T-helper 1 cell treated with Interleukin-12 subunit alpha and Interleukin-12 subunit beta and Interleukin-4 antibody, amounts not matched to agents 30 ng/mL and 1 ng/mL, for 36 hours (primary cell): ENCODE measurements at regions not wholly inside any gene's neighbourhood (a gene's known extent, or its start where the extent isn't known, plus 50 kb on each side); places are given as distances from the start of the nearest gene placed in this dataset.

Source experiments
- intact Hi-C: fragments of 100-400 bp; cut with micrococcal nuclease; formaldehyde crosslinking; loops from one replicate; pipeline ENCODE4 v1.15.1; 2024

DNA sequence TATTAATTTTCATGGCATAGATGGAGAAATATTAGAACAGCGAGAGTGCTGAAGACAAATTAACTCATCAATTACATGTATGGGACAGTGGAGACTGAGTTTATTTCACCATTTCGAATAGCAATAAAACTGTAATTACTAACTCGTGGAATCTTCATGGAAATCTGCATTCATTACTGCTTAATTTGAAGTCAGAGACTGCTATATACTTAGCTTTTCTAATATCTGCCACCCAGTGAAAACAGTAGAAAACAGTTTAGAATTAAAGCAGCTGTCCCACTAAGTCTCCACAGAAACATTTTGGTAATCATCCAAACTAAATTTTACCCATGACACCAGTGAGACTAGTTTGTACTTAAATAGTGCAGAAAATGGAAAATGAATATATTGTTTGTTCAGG is 56.8 kb downstream of the IZUMO3 start:
- intact Hi-C loops = no loop called here

DNA sequence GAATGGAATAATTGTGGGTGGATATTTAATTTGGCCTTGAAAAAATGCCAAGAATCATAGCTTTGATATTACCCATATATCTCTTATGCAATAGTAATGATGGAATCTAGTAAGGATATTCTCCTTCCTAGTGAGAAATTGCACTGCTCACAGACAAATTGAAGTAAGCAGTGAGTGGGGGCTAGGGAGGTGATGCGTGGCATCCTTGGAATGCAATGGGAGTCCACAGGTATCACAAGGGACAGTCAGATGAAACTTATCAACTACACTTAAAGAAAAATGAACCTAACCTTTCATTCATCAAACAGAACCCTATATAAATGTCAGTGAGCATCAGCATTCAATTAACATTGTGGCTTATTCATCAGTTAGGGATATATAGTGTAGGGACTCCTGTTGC is 57.8 kb downstream of the IZUMO3 start:
- intact Hi-C loops = no loop called here

DNA sequence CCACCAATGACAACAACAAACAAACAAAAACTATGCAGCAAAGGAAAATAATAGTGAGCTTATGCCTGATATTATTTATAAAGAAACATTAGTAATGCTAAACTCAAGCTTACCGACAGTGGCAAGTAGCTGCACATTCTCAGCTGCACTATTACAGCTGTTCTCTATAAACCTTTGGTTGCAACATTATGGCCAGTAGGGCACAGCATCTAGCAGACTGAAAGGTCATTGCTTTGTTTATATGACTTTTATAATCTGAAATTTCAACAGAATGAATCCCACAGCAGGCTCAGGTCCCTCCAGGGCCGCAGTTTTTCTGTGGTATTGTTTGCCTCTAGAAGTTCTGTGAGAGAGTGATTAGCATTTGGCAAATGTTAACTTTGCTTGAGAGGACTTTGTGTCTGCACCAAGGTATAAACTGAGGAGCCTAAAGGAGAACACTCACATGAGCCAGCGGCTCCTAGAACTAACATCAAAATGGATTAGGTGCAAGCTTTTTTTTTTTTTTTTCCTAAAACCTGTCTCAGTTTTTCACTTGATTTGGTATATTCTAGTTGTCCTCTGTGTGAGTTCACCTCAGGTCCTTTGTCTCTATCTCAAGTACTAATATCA is 58.3 kb downstream of the IZUMO3 start:
- intact Hi-C loops = no loop called here

DNA sequence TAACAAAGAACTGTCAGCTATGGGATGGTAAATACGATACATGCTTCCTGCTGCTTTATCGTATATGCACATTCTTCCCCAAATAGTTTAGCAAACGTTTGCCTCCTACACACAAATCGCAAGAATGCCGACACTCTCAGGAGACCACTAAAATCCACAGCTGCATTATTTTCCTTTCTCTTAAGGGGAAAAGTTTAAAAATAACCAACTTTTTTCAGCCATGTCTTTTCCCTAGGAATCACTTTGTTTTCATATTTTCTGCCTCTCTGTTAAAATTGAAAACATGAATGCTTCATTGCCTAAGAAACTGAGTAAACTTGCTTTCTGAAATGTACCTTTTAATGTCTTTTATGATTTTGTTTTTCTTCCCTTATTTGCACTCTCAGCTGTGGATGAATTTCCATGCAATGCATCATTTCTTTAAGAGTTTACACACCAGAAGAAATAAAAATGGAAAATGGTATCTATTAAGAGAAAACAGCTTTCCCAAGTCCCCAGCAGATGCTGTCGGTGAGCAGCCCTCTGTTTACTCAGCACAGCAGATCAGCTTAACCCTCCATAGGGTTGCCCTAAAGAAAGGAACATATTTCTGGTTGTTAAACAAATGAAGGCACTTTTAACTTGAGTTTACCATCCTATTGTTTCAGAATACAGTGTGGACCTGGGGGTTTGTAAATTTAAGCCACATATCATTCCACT is 66.2 kb downstream of the IZUMO3 start:
- intact Hi-C loops = no loop called here

DNA sequence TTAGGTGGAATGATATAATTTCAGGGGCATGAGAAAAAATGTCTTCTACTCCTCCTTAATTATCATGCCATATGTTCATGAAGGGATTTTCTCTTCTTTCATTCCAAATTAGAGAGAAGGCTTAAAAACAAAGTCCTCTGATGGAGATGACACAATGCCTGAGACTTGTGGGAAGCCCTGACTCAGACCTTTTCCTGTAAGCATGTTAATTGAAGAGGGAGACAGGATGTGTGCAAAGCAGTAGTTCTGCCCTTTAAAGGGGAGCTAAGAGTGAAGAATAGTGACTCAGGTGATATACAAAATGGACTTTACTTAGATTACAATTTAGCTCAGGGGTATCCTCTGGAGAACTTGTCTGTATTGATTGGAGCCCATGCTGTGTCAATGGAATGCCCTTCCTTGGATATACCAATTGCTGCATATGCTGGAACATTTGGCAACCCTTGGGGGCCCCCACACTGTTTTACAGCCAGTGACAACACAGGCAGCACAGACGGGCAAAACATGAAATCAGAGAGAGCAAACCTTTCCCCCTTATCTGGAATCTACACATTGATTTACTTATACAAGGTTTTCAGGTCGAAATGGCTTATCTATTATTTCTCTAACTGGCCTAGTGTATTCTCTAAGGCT is 81.3 kb downstream of the IZUMO3 start:
- intact Hi-C loops = loop anchor here (10.0 kb wide), 1 partner anchor 60 kb away; no protein-coding TSS in a partner anchor

DNA sequence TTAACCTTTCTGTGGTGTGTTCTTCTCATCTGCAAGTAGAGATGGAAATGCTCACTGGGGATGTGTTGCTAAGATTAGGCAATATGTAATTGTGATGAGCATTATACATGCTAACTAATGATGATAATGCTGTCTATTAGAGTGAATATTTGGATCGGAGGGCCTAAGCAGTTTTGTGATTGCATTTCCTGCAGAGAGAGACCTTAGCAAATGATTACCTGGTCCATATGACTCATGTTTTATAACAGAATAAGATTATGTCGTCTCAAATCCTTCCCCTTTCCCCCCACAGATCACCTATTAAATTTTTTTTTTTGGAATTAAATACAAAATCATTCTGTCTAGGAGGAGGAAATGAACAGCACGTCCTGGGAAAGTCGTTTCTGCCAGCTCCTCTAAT is 82.7 kb downstream of the IZUMO3 start:
- intact Hi-C loops = loop anchor here (10.0 kb wide), 1 partner anchor 58 kb away; no protein-coding TSS in a partner anchor

DNA sequence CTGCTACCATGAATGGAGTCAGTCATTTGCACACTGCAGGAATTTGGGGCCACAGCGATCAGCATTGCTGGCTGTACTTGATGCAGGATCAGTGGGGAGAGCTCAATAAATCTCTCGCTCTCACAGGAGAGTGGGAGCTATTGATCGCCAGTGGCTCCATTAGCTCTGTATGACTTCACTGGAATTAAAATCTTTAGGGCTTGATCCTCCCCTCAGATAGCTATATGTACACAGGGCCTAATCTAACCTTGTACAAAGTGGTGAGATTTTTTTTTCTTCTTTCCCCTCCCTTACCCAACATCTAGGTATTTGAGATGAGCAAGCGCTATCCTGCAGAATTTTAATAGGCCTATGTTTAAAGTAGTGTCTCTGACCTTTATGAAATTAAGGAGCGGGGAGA is 84.9 kb downstream of the IZUMO3 start:
- intact Hi-C loops = loop anchor here (10.0 kb wide), 1 partner anchor 56 kb away; no protein-coding TSS in a partner anchor

DNA sequence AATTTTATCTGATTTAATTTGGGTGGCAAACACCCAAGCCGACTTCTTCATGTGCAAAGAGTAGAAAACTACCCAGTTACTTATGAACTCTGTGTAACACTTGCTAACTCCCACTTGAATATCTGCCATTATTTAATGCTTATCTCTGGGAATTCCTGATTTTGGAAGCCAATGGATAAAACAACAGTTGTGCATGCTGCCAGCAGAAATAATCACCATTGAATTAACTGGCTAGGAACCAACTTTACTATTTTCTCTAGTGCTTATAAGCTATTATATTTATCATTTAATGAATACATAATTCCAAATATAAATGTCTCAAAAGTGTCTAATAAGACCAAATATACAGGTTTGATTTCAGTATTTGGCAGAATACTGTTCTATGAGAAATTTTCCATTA is 85.7 kb downstream of the IZUMO3 start:
- intact Hi-C loops = loop anchor here (10.0 kb wide), 1 partner anchor 55 kb away; no protein-coding TSS in a partner anchor

DNA sequence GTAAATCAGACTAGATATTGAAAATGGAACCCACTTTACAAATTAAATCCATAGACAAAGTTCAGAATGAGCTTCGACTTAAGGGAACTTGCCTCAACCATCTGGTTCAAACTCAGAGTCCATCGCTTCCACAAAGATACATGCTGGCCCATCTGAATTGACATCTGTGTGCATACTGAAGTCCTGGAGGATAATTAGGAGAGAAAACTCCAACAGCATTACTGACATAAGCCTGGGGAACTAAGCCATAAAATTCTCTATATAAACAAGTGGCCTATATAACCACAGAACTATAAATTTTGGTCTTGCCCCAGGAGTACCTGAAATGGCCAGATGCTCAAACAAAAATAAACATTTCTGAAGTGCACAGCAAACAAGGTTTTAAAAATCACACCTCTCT is 94.4 kb downstream of the IZUMO3 start:
- intact Hi-C loops = no loop called here

DNA sequence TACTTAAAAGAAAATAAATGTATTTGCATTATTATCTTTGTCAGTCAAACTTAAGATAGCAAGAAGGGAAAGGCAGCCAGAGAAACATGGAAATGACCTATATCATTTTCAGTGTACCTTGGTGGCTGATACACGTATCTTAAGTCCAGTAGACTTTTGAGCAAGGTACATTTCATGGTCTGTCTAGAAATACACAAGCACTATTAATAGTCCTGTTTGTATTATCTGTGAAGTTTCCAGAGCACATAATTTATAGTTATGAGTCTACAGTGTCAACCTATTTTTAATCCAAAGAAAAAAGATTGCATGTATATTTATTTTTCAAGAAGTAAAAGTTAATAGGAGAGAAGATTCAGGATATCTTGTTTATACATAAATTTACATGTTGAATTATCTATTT is 95.7 kb downstream of the IZUMO3 start:
- intact Hi-C loops = no loop called here

DNA sequence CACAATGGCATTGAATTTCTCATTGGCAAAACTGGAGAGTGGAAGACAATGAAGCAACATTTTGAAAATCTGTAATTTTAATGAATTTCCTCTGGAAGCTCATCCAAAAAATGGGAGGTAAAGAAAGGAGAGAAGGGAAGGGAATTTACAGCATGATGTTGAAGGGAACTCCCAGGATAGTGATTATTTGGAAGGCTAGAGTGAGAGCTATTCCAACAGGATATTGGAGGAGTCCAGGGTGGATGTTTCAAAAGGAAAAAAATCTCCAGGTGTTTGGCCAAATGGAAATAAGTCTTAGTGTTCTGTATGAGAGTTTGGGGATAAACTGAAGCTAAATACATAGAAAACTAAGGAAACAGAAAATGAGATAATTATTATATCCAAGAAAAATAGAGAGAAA is 106.2 kb downstream of the IZUMO3 start:
- intact Hi-C loops = no loop called here

DNA sequence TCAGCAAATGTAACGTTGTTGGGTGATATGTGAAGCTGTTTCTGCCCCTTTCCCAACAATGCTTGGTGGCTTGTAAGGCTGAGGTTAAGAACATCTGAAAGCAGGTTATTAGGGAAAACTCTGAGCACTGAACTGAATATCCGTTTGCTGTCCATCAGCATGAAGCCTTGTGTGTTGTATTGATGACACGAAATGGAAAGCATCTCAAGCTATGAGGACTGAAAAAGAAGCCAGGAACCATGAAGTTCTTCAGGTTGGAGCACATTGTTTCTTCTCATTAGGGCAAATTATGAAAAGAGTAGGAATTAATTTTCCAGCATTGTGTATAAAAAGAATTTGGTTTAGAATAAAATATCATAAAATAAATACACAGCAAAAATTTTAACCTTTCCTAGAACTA is 106.8 kb downstream of the IZUMO3 start:
- intact Hi-C loops = no loop called here

DNA sequence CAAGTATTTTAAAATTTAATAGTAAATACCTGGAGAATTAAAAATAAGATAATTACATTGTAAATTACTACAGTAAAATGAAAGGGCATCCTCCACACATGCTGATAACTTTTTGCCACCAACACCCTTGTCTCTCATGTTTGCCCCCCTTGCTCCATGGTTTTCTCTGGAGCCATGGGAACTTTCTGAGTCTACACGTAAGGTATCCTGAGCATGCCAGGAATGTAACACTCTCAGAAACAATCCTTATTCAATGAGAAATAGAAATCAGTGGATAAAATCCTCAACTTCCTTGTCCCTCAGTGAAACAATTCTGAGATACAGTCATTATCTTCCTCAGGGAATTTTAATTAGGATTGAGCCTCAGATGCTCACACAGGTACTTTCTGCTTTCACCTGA is 108.9 kb downstream of the IZUMO3 start:
- intact Hi-C loops = no loop called here

DNA sequence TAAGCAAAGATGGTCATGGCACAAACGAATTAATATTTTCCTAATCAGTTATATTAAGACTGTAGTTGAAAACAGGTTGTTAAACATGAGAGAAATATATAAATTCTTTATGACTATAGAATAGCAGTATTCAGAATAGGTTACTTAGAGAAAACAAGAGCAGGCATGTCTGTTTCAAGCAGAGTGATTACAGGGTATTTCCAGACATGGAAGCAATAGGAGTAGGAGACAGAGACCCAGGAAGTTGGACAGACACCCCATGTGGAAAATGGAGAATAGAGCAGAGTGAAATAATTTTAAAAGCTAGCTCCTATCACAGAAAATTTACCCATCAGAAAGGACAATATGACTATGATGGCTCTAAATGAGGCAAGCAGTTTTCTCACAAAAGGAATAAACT is 111.5 kb downstream of the IZUMO3 start:
- intact Hi-C loops = no loop called here

DNA sequence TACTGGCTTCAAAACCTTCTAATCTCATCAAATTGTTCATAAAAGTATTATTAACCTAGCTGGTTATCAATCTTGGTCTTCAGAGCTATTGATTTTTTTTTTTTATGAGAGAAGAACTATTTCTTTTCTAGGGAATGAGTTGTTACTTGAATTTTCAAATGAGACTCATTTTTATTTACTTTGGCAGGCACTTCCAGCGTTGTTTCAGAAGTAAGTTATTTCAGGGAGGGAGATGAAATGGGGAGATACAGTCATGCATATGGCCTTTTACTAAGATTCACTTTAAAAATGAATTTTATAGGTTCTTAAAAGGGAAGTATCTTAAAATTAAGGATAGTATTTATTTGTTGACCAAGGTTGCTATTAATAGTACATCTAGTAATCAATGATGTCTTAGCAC is 129.6 kb downstream of the IZUMO3 start:
- intact Hi-C loops = no loop called here

DNA sequence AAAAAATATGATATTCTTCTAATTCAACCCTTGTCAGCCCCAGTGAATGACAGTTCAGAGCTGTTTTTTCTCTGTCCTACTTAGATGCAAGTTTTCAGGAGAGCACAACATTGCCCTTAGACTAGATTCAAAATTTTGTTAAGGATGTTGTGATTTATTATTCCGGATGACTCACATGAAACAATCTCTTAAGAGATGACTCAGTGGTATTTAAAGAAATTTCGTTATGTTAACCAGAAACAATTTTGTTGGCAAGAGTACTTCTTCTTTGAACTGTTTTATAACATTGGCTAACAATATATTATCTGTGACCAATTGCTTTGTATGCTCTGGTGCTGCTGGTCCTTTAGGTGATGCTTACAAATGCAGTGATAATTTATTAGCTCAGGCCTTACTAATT is 132.0 kb downstream of the IZUMO3 start:
- intact Hi-C loops = no loop called here

DNA sequence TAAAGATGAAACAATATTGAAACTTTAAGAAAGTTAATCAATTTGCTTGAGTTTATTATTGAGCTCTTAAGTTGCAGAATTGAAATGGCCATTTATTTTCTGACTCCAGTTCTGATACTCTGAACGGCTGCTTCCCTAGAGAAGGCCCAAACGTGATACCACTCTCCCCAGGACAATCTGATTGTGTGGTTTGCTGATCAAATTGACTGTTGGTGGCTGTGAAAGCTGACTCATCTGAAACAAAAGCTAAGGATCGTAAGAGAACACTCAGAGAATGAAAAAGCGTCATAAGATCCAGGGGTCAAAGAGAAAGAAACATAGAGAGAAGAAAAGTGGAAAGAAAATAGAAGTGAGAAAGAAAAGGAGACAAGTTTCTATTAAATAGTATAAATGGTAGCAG is 147.2 kb downstream of the IZUMO3 start:
- intact Hi-C loops = no loop called here

DNA sequence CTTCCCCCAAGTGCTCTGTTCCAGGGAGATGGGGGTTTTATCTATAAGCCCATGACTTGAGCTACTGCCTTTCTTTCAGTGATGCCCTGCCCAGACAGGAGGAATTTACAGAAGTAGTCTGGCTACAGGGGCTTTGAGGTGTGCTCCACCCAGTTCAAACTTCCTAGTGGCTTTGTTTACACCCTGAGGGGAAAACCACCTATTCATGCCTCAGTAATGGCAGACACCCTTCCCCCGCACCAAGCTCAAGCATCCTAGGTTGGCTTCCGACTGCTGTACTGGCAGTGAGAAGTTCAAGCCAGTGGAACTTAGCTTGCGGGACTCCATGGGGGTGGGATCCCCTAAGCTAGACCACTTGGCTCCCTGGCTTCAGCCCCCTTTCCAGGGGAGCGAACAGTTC is 154.6 kb downstream of the IZUMO3 start:
- intact Hi-C loops = no loop called here

DNA sequence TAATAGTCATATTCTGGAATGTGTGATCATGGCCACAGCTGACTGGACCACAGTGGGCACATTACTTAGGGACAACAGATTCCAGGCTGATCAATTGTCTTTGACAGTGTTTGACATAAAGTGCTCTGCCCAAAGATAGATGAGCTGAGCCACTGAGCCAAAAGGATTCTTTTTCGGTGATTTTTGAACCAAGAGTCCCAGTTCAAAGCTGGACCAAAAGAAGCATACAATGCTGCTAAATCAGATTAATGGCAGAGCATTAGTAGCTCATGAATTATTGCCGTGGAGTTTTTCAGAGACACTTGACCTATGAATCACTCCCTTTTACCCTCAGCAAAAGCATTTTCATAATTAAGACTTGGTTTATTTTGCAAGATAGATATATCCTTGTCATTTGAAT is 160.6 kb downstream of the IZUMO3 start:
- intact Hi-C loops = no loop called here

DNA sequence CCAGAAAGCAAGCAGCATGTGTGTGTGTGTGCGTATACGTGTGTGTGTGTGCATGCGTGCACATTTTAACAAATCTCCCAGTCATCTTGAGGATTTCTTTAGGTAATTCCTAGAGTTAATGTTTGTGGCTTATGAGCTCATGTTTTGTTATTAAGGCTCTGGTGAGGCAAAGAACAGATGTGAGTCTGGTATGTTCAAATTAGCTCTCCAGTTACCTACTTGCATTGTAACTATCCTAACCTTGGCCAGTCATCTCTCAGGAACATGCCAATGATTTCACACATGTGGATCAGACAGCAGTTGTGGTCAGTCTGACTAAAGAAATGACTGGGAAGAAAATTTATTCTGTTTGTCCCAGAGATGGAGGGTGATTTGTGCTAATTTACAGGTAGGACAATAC is 163.1 kb downstream of the IZUMO3 start:
- intact Hi-C loops = no loop called here

DNA sequence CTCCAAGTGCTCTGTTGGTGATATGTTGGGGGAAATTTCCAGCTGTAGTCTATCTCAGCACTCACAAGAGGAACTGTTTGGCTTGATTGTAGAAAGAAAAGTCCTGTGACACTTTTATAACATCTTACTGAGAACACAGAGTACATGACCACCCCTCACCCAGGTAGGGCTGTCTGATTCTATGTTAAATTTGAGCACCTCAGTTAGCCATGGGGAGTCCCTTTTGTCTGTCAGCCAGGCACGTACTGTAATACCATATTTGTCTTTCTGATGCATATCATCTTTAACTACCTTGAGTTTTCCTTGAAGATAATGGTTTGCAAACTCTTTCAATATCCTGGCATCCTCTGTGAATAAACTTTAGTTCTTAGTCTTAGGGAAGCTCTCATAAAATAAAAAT is 164.5 kb downstream of the IZUMO3 start:
- intact Hi-C loops = no loop called here

DNA sequence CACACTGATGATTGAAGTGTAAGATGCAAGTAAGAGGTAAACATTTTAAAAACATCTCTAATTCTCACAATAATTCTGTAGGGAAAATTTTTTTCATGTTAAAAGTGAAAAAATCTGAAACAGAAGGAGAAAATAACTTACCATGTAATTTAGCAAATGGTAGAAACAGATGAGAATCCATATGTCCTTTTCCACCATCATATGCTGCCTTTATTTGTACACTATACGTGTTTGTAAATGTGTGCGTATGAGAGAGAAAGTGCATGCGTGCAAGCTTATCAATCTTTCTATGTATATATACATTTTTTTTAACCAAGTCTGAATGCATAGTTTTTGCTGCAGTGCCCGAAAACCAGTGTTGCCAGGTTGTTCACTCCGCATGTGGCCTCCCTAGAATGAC is 186.7 kb downstream of the IZUMO3 start:
- intact Hi-C loops = no loop called here

DNA sequence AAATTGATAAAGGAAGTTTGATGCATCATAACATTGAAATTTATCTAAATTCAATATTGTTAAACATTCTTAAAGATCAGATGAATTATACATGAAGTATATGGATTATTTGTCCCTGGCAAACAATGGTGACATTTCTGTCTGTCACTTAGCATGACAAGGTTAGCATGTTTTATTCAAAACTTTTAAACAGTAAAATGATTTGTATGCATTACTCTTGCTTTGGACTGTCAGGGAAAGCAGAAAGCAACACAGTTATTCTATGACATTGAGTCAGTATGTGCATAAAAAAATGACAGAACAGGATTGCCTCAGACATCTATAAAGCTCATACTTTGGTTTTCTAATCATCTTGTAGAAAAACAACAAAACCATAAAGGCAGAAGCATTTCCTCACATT is 193.7 kb downstream of the IZUMO3 start:
- intact Hi-C loops = no loop called here
